ENCODE measurements at regions not wholly inside any gene's neighbourhood (a gene's known extent, or its start where the extent isn't known, plus 50 kb on each side); places are given as distances from the start of the nearest gene placed in this dataset.
"Not testable (repeated sequence)": the region's sequence is repeated elsewhere in the genome, so short reads cannot be mapped to it uniquely, and the experiment has no call there.

GRCh38 chr12:13339091-13339490, 142.6 kb downstream of the EMP1 start:
- Histone ChIP-seq H3K4me1 (ENCODE audit: control insufficient read depth, insufficient read depth, low read length) (no peaks in the 10 kb centered on the region), H3K4me3 (ENCODE audit: low read length in 2 of 2) (no peak overlapping the region), H3K36me3 (ENCODE audit: control insufficient read depth in 2 of 2, insufficient read depth in 2 of 2, low read length in 2 of 2) (no peaks in the 10 kb centered on the region), H3K27ac (ENCODE audit: low read length) (no peak overlapping the region), H3K9me3 (ENCODE audit: control insufficient read depth in 2 of 2, low read length in 2 of 2) (no peaks in the 10 kb centered on the region), H3K9ac (ENCODE audit: low read length in 2 of 2) (no peak overlapping the region), H3K27me3 (ENCODE audit: control insufficient read depth in 1 of 2, insufficient read depth in 2 of 2, low read length in 2 of 2) (no peaks in the 10 kb centered on the region)

GRCh38 chr12:13337791-13338190, 141.3 kb downstream of the EMP1 start:
- no peak overlapping the region for H3K27ac ChIP-seq (ENCODE audit: low read length)
- H3K36me3 ChIP-seq (ENCODE audit: control insufficient read depth in 2 of 2, insufficient read depth in 2 of 2, low read length in 2 of 2) = no peaks in the 10 kb centered on the region
- H3K4me1 ChIP-seq (ENCODE audit: control insufficient read depth, insufficient read depth, low read length) = no peaks in the 10 kb centered on the region
- no peaks in the 10 kb centered on the region for H3K27me3 ChIP-seq (ENCODE audit: control insufficient read depth in 1 of 2, insufficient read depth in 2 of 2, low read length in 2 of 2)
- H3K4me3 ChIP-seq (ENCODE audit: low read length in 2 of 2) = no peak overlapping the region
- H3K9me3 ChIP-seq (ENCODE audit: control insufficient read depth in 2 of 2, low read length in 2 of 2) = no peaks in the 10 kb centered on the region
- no peak overlapping the region for H3K9ac ChIP-seq (ENCODE audit: low read length in 2 of 2)

DNA sequence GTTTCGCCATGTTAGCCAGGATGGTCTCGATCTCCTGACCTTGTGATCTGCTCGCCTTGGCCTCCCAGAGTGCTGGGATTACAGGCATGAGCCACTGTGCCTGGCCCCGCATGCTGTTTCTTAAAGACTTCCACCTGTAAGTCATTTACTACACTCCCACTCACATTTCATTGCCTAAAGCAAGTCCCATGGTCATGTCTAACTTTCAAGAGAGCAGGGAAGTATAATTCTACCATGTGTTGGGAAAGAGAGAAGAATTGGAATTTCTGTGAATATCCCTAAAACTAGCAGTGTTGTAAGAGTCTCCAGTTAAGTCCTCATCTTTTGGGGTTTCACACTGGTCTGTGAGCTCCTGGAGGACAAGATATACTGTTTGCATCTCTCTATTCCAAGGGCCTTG, 139.7 kb downstream of the EMP1 start:
- no peaks in the 10 kb centered on the region for H3K4me1 ChIP-seq (ENCODE audit: control insufficient read depth, insufficient read depth, low read length)
- H3K27me3 ChIP-seq (ENCODE audit: control insufficient read depth in 1 of 2, insufficient read depth in 2 of 2, low read length in 2 of 2) = no peaks in the 10 kb centered on the region

GRCh38 chr12:13328535-13328934, 132.0 kb downstream of the EMP1 start:
- no peak overlapping the region for H3K27ac ChIP-seq (ENCODE audit: low read length)
- no peak overlapping the region for H3K4me3 ChIP-seq (ENCODE audit: low read length in 2 of 2)

More for the DNA sequence above, 139.7 kb downstream of the EMP1 start:
- Histone ChIP-seq H3K36me3 (ENCODE audit: control insufficient read depth in 2 of 2, insufficient read depth in 2 of 2, low read length in 2 of 2) (no peaks in the 10 kb centered on the region), H3K9ac (ENCODE audit: low read length in 2 of 2) (no peak overlapping the region), H3K9me3 (ENCODE audit: control insufficient read depth in 2 of 2, low read length in 2 of 2) (no peaks in the 10 kb centered on the region), H3K4me3 (ENCODE audit: low read length in 2 of 2) (no peak overlapping the region), H3K27ac (ENCODE audit: low read length) (no peak overlapping the region)

DNA sequence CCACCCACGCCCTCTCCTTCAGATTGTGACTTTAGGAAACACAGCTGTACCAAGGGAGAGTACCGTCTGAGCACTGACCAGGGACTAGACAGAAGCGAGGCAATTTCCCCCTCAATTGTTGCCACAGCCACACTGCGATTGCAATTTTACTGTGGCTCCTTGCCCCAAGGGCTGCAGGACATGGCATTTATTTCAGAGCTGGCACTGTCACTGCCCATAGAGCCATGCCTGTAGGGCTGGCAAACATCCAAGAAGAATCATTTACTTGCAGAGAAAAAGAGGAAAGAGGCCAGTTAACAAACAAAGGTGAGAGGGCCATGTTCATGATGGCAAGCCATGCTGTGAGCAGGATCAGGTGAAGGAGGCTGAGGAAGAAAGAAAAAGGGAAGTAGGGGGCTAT, 129.6 kb downstream of the EMP1 start:
- no peak overlapping the region for H3K4me3 ChIP-seq (ENCODE audit: low read length in 2 of 2)
- no peak overlapping the region for H3K27ac ChIP-seq (ENCODE audit: low read length)
- H3K36me3 ChIP-seq (ENCODE audit: control insufficient read depth in 2 of 2, insufficient read depth in 2 of 2, low read length in 2 of 2) = no peaks in the 10 kb centered on the region
- no peaks in the 10 kb centered on the region for H3K9me3 ChIP-seq (ENCODE audit: control insufficient read depth in 2 of 2, low read length in 2 of 2)
- H3K4me1 ChIP-seq (ENCODE audit: control insufficient read depth, insufficient read depth, low read length) = no peaks in the 10 kb centered on the region
- H3K27me3 ChIP-seq (ENCODE audit: control insufficient read depth in 1 of 2, insufficient read depth in 2 of 2, low read length in 2 of 2) = no peaks in the 10 kb centered on the region
- H3K9ac ChIP-seq (ENCODE audit: low read length in 2 of 2) = no peak overlapping the region

More at GRCh38 chr12:13328535-13328934, 132.0 kb downstream of the EMP1 start:
- no peaks in the 10 kb centered on the region for H3K36me3 ChIP-seq (ENCODE audit: control insufficient read depth in 2 of 2, insufficient read depth in 2 of 2, low read length in 2 of 2)
- no peak overlapping the region for H3K9ac ChIP-seq (ENCODE audit: low read length in 2 of 2)
- no peaks in the 10 kb centered on the region for H3K27me3 ChIP-seq (ENCODE audit: control insufficient read depth in 1 of 2, insufficient read depth in 2 of 2, low read length in 2 of 2)
- H3K9me3 ChIP-seq (ENCODE audit: control insufficient read depth in 2 of 2, low read length in 2 of 2) = no peaks in the 10 kb centered on the region
- H3K4me1 ChIP-seq (ENCODE audit: control insufficient read depth, insufficient read depth, low read length) = no peaks in the 10 kb centered on the region

DNA sequence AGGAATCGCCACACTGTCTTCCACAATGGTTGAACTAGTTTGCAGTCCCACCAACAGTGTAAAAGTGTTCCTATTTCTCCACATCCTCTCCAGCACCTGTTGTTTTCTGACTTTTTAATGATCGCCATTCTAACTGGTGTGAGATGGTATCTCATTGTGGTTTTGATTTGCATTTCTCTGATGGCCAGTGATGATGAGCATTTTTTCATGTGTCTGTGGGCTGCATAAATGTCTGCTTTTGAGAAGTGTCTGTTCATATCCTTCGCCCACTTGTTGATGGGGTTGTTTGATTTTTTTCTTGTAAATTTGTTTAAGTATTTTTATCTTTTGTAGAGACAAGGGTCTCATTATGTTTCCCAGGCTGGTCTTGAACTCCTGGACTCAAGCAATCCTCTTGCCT, 128.5 kb downstream of the EMP1 start:
- not testable (repeated sequence) for H3K36me3 ChIP-seq (ENCODE audit: control insufficient read depth in 2 of 2, insufficient read depth in 2 of 2, low read length in 2 of 2); H3K27me3 ChIP-seq (ENCODE audit: control insufficient read depth in 1 of 2, insufficient read depth in 2 of 2, low read length in 2 of 2); H3K4me3 ChIP-seq (ENCODE audit: low read length in 2 of 2); H3K9ac ChIP-seq (ENCODE audit: low read length in 2 of 2); H3K9me3 ChIP-seq (ENCODE audit: control insufficient read depth in 2 of 2, low read length in 2 of 2); H3K4me1 ChIP-seq (ENCODE audit: control insufficient read depth, insufficient read depth, low read length); H3K27ac ChIP-seq (ENCODE audit: low read length)

DNA sequence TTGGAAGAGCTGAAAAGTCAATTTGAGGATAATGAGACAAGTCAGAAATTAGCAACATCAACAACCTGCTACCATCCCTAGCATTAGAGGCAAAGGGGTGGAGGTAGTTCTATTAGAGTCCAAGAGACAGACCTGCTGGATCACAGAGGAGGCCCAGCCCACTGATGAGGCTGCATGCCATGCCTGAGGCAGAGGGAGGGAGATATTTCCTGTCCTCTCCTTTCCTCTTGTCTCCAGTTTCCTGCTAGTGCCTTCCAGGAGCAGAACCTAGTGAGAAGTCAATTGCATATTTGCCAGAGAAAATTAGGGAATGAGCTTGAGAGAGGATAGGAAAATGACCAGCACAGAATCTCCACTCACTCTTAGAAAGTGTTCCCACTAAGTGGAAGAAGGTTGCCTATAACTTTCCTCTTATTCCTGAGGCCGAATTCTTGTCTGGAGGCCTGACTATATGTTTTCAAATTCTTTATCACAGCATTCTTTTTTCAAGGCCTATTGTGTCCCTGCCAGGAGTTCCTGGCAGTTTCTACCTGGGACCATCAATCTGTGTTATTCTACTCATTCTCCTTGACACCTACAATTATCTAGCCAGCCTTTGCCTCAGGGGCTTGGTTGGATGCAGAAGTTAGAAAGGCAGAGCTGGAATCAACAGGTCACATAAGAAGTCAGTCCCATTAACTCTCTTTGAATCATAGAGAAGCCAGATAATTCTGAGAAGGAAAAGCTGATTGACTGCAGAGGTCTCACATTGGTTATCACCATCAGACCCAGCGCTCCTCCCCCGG, 121.9 kb downstream of the EMP1 start:
- no peak overlapping the region for H3K4me3 ChIP-seq (ENCODE audit: low read length in 2 of 2)
- H3K27me3 ChIP-seq (ENCODE audit: control insufficient read depth in 1 of 2, insufficient read depth in 2 of 2, low read length in 2 of 2) = no peaks in the 10 kb centered on the region
- H3K9ac ChIP-seq (ENCODE audit: low read length in 2 of 2) = no peak overlapping the region
- no peaks in the 10 kb centered on the region for H3K4me1 ChIP-seq (ENCODE audit: control insufficient read depth, insufficient read depth, low read length)
- H3K9me3 ChIP-seq (ENCODE audit: control insufficient read depth in 2 of 2, low read length in 2 of 2) = no peaks in the 10 kb centered on the region
- H3K36me3 ChIP-seq (ENCODE audit: control insufficient read depth in 2 of 2, insufficient read depth in 2 of 2, low read length in 2 of 2) = no peaks in the 10 kb centered on the region
- no peak overlapping the region for H3K27ac ChIP-seq (ENCODE audit: low read length)

- Histone ChIP-seq H3K9ac (ENCODE audit: low read length in 2 of 2) (no peak overlapping the region), H3K4me3 (ENCODE audit: low read length in 2 of 2) (no peak overlapping the region), H3K4me1 (ENCODE audit: control insufficient read depth, insufficient read depth, low read length) (no peaks in the 10 kb centered on the region), H3K36me3 (ENCODE audit: control insufficient read depth in 2 of 2, insufficient read depth in 2 of 2, low read length in 2 of 2) (no peaks in the 10 kb centered on the region), H3K27me3 (ENCODE audit: control insufficient read depth in 1 of 2, insufficient read depth in 2 of 2, low read length in 2 of 2) (no peaks in the 10 kb centered on the region), H3K27ac (ENCODE audit: low read length) (no peak overlapping the region), H3K9me3 (ENCODE audit: control insufficient read depth in 2 of 2, low read length in 2 of 2) (no peaks in the 10 kb centered on the region)
Measured at GRCh38 chr12:13316587-13317246, 120.2 kb downstream of the EMP1 start.

DNA sequence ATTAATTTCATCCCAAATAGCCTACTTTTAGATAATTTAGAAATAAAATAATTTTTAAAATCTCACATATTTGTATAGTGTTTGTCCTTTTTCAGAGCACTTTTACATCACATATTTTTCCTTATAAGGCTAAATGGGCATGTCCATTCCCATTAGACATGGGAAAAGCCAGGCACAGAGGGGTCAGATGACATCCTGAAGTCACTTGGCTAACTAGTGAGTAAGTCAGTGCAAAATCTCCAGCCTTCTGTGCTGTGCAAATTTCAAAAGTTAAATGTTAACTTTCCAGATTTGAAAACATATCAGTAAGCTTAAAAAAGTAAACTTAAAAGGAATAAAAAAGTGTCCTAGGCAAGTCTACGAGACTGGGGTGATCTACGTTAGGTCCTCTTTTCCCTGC, 117.4 kb downstream of the EMP1 start:
- Histone ChIP-seq H3K36me3 (ENCODE audit: control insufficient read depth in 2 of 2, insufficient read depth in 2 of 2, low read length in 2 of 2) (no peaks in the 10 kb centered on the region), H3K27ac (ENCODE audit: low read length) (no peak overlapping the region), H3K4me3 (ENCODE audit: low read length in 2 of 2) (no peak overlapping the region), H3K9me3 (ENCODE audit: control insufficient read depth in 2 of 2, low read length in 2 of 2) (no peaks in the 10 kb centered on the region), H3K9ac (ENCODE audit: low read length in 2 of 2) (no peak overlapping the region), H3K4me1 (ENCODE audit: control insufficient read depth, insufficient read depth, low read length) (no peaks in the 10 kb centered on the region), H3K27me3 (ENCODE audit: control insufficient read depth in 1 of 2, insufficient read depth in 2 of 2, low read length in 2 of 2) (no peaks in the 10 kb centered on the region)

GRCh38 chr12:13311551-13311950, 115.0 kb downstream of the EMP1 start:
- Histone ChIP-seq H3K36me3 (ENCODE audit: control insufficient read depth in 2 of 2, insufficient read depth in 2 of 2, low read length in 2 of 2) (no peaks in the 10 kb centered on the region), H3K9ac (ENCODE audit: low read length in 2 of 2) (no peak overlapping the region), H3K27me3 (ENCODE audit: control insufficient read depth in 1 of 2, insufficient read depth in 2 of 2, low read length in 2 of 2) (no peaks in the 10 kb centered on the region), H3K9me3 (ENCODE audit: control insufficient read depth in 2 of 2, low read length in 2 of 2) (no peaks in the 10 kb centered on the region), H3K4me1 (ENCODE audit: control insufficient read depth, insufficient read depth, low read length) (no peaks in the 10 kb centered on the region), H3K4me3 (ENCODE audit: low read length in 2 of 2) (no peak overlapping the region), H3K27ac (ENCODE audit: low read length) (no peak overlapping the region)

DNA sequence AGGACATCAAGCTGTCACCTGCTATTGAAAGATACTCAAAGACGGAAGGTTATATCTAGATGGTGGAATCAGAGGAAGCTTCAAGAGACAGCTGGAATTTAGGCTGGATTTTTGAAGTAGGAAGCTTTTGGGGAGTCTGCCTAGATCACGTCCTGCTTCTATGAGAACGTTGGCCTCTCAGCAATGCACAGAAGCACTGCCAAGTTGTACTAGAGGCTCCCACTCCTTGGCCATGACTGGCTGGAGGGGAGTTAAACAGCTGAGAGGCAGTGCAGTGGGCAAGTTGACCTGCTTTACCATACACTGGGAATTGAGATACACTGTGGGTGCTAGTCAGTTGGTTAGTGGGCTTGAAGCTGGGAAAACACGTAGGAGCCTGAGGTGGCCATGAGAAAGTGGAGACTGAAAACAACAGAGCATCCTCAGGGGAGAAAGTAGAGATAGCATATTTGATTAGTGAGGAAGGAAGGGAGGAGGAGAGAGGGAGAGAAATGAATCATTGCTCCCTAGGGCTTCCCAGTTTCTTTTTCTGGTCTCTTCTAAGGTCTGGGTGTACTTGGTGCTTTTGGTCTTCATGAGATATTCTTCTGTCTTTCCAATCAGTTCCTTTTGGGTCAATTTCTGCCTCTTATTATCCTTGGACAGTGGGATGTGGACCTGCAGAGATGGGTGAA, 110.8 kb downstream of the EMP1 start:
- no peak overlapping the region for H3K4me3 ChIP-seq (ENCODE audit: low read length in 2 of 2)
- no peaks in the 10 kb centered on the region for H3K27me3 ChIP-seq (ENCODE audit: control insufficient read depth in 1 of 2, insufficient read depth in 2 of 2, low read length in 2 of 2)
- H3K27ac ChIP-seq (ENCODE audit: low read length) = no peak overlapping the region
- no peaks in the 10 kb centered on the region for H3K4me1 ChIP-seq (ENCODE audit: control insufficient read depth, insufficient read depth, low read length)
- no peaks in the 10 kb centered on the region for H3K9me3 ChIP-seq (ENCODE audit: control insufficient read depth in 2 of 2, low read length in 2 of 2)
- no peaks in the 10 kb centered on the region for H3K36me3 ChIP-seq (ENCODE audit: control insufficient read depth in 2 of 2, insufficient read depth in 2 of 2, low read length in 2 of 2)
- H3K9ac ChIP-seq (ENCODE audit: low read length in 2 of 2) = no peak overlapping the region
